NCI-H1417 (cell line): ENCODE measurements at regions not wholly inside any gene's neighbourhood (a gene's known extent, or its start where the extent isn't known, plus 50 kb on each side); places are given as distances from the start of the nearest gene placed in this dataset.

Source experiments
- DNase-seq, 3 experiments: peaks; one replicate each; lab custom pipeline; 2025; lab: John Stamatoyannopoulos, UW

GRCh38 chr5:155295111-155295510 lies 281.6 kb downstream of the KIF4B start:
- DNase-seq: no peak

GRCh38 chr5:155299386-155300005 lies 285.9 kb downstream of the KIF4B start:
- peak in 1 of 3 experiments; percentile 70 for DNase-seq

GRCh38 chr5:155303120-155303519 lies 289.6 kb downstream of the KIF4B start:
- DNase-seq: no peak

GRCh38 chr5:155307229-155307628 lies 293.7 kb downstream of the KIF4B start:
- DNase-seq: peak in 1 of 3 experiments; percentile 27

- no peak for DNase-seq
These were observed 294.7 kb downstream of the KIF4B start for GRCh38 chr5:155308289-155308688.

GRCh38 chr5:155309021-155309746 lies 295.6 kb downstream of the KIF4B start:
- no peak for DNase-seq

- no peak for DNase-seq
These were observed 298.2 kb downstream of the KIF4B start for GRCh38 chr5:155311721-155312120.

- no peak for DNase-seq
These were observed 300.0 kb downstream of the KIF4B start for GRCh38 chr5:155313518-155313917.

GRCh38 chr5:155316070-155316714 lies 302.6 kb downstream of the KIF4B start:
- no peak for DNase-seq

- no peak for DNase-seq
These were observed 319.1 kb downstream of the KIF4B start for GRCh38 chr5:155332618-155333017.

GRCh38 chr5:155342956-155343355 lies 329.4 kb downstream of the KIF4B start:
- DNase-seq: no peak

GRCh38 chr5:155343468-155343867 lies 329.9 kb downstream of the KIF4B start:
- no peak for DNase-seq

- no peak for DNase-seq
These were observed 339.7 kb downstream of the KIF4B start for GRCh38 chr5:155353231-155353630.

- no peak for DNase-seq
These were observed 352.5 kb downstream of the KIF4B start for GRCh38 chr5:155366096-155366495.

- no peak for DNase-seq
These were observed 354.3 kb downstream of the KIF4B start for GRCh38 chr5:155367841-155368240.

GRCh38 chr5:155368490-155368889 lies 354.9 kb downstream of the KIF4B start:
- no peak for DNase-seq

- no peak for DNase-seq
These were observed 366.9 kb downstream of the KIF4B start for GRCh38 chr5:155380480-155380879.

GRCh38 chr5:155381654-155382053 lies 368.1 kb downstream of the KIF4B start:
- DNase-seq: no peak

GRCh38 chr5:155389498-155389897 lies 375.9 kb downstream of the KIF4B start:
- peak in 1 of 3 experiments; percentile 27 for DNase-seq

- DNase-seq: peak in 1 of 3 experiments; percentile 81
These were observed 381.2 kb downstream of the KIF4B start for GRCh38 chr5:155394727-155395126.

GRCh38 chr5:155402927-155403640 lies 389.5 kb downstream of the KIF4B start:
- peak; percentile 46 to 96 (median 76) for DNase-seq

- no peak for DNase-seq
These were observed 393.3 kb downstream of the KIF4B start for GRCh38 chr5:155406815-155407214.
